PC-3 (cell line): ENCODE measurements at regions not wholly inside any gene's neighbourhood (a gene's known extent, or its start where the extent isn't known, plus 50 kb on each side); places are given as distances from the start of the nearest gene placed in this dataset.

Source experiments
- ATAC-seq: fragments of 200-7000 bp; cut with Tn5 transposase; 2 replicates; pipeline ENCODE4 v1.9.1; 2020; ENCODE audit warnings: mild to moderate bottlenecking, moderate library complexity
- BruUV-seq: library from RNA; stranded (reverse); fragments of 400-500 nt; replicated peaks from 2 replicates; lab custom pipeline; 2021; lab: Mats Ljungman, UMichigan
- CTCF ChIA-PET: fragments of 300-600 bp; sonication (Branson Sonifier 250); formaldehyde crosslinking; loops from one replicate; lab custom pipeline; 2022; ENCODE audit warnings: antibody characterized with exemption; lab: Charles Lee
- POLR2A ChIA-PET: fragments of 300-600 bp; sonication (Branson Sonifier 250); formaldehyde crosslinking; loops from one replicate; lab custom pipeline; 2022; ENCODE audit warnings: antibody characterized with exemption; ENCODE audit not compliant: unreplicated experiment; lab: Charles Lee
- DNase-seq: peaks from one replicate; pipeline ENCODE4 v3.0.0-alpha.2; 2015
- H2AFZ ChIP-seq: fragments of 300-600 bp; sonication (generic); 2 replicates; pipeline ENCODE4 v1.6.0; 2016; ENCODE audit warnings: antibody characterized with exemption, low read length
- H3F3A ChIP-seq: fragments of 300-600 bp; sonication (generic); one replicate; pipeline ENCODE4 v1.6.0; 2017; ENCODE audit warnings: antibody characterized with exemption, low read length, control low read depth, mild to moderate bottlenecking; ENCODE audit not compliant: unreplicated experiment
- H3K27ac ChIP-seq: fragments of 300-600 bp; sonication (generic); 2 replicates; pipeline ENCODE4 v1.5.1; 2016; ENCODE audit warnings: mild to moderate bottlenecking, low read length
- H3K27me3 ChIP-seq: fragments of 300-600 bp; sonication (generic); 2 replicates; pipeline ENCODE4 v1.6.1; 2016; ENCODE audit warnings: low read length, mixed read lengths
- H3K36me3 ChIP-seq: fragments of 300-600 bp; sonication (generic); 2 replicates; pipeline ENCODE4 v1.6.1; 2016; ENCODE audit warnings: low read depth, mixed run types, low read length, mixed read lengths
- H3K4me1 ChIP-seq: fragments of 300-600 bp; sonication (generic); 2 replicates; pipeline ENCODE4 v1.5.1; 2016; ENCODE audit warnings: low read length; ENCODE audit not compliant: insufficient read depth
- H3K4me2 ChIP-seq: fragments of 300-600 bp; sonication (generic); 2 replicates; pipeline ENCODE4 v1.6.0; 2016; ENCODE audit warnings: low read length
- H3K4me3 ChIP-seq: fragments of 300-600 bp; sonication (generic); 2 replicates; pipeline ENCODE4 v1.5.1; 2016; ENCODE audit warnings: mild to moderate bottlenecking, low read length, mixed read lengths
- H3K79me2 ChIP-seq: fragments of 300-600 bp; sonication (generic); 2 replicates; pipeline ENCODE4 v1.6.1; 2017; ENCODE audit warnings: low read length, mixed read lengths
- H3K9ac ChIP-seq: fragments of 300-600 bp; sonication (generic); 2 replicates; pipeline ENCODE4 v1.6.0; 2016; ENCODE audit warnings: mild to moderate bottlenecking, low read length
- H3K9me2 ChIP-seq: fragments of 300-600 bp; sonication (generic); replicated peaks from 2 replicates; pipeline ENCODE4 v1.6.1; 2016; ENCODE audit warnings: mixed run types, low read length, mixed read lengths
- H3K9me3 ChIP-seq: fragments of 300-600 bp; sonication (generic); 2 replicates; pipeline ENCODE4 v1.6.1; 2016; ENCODE audit warnings: low read length, mixed read lengths
- H4K20me1 ChIP-seq: fragments of 300-600 bp; sonication (generic); 2 replicates; pipeline ENCODE4 v1.6.1; 2016; ENCODE audit warnings: low read length, mixed read lengths
- EZH2 ChIP-seq: fragments of 300-600 bp; sonication (generic); IDR thresholded peaks from one replicate; pipeline ENCODE4 v1.6.1; 2017; ENCODE audit warnings: antibody characterized with exemption, mild to moderate bottlenecking, low read length; ENCODE audit not compliant: unreplicated experiment
- EZH2phosphoT487 ChIP-seq: fragments of 300-600 bp; sonication (generic); IDR thresholded peaks from 2 replicates; pipeline ENCODE4 v1.6.1; 2018; ENCODE audit warnings: mild to moderate bottlenecking, antibody characterized with exemption, low read length, borderline replicate concordance
- intact Hi-C: fragments of 100-400 bp; cut with micrococcal nuclease; formaldehyde crosslinking; loops from 2 replicates; pipeline ENCODE4 v1.9.0; 2023
- TF ChIP-seq, protein P1 (sequence below): fragments of 300-600 bp; sonication (generic); conservative IDR thresholded peaks from 2 replicates; pipeline ENCODE4 v1.5.1; 2017; ENCODE audit warnings: antibody characterized with exemption, low read depth, mild to moderate bottlenecking, low read length

- no peak for TF ChIP-seq EZH2
- TF ChIP-seq EZH2phosphoT487: no peak
- TF ChIP-seq, protein P1, sequence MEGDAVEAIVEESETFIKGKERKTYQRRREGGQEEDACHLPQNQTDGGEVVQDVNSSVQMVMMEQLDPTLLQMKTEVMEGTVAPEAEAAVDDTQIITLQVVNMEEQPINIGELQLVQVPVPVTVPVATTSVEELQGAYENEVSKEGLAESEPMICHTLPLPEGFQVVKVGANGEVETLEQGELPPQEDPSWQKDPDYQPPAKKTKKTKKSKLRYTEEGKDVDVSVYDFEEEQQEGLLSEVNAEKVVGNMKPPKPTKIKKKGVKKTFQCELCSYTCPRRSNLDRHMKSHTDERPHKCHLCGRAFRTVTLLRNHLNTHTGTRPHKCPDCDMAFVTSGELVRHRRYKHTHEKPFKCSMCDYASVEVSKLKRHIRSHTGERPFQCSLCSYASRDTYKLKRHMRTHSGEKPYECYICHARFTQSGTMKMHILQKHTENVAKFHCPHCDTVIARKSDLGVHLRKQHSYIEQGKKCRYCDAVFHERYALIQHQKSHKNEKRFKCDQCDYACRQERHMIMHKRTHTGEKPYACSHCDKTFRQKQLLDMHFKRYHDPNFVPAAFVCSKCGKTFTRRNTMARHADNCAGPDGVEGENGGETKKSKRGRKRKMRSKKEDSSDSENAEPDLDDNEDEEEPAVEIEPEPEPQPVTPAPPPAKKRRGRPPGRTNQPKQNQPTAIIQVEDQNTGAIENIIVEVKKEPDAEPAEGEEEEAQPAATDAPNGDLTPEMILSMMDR: no peak
- CTCF ChIA-PET: no interaction called here
Observed at GRCh38 chr10:65708057-65708456, 1217.8 kb upstream of the LRRTM3 start.

GRCh38 chr10:65710306-65710705, 1215.5 kb upstream of the LRRTM3 start:
- ChIA-PET POLR2A (no interaction called here), CTCF (no interaction called here)
- H3K79me2 ChIP-seq: no peaks in the 10 kb centered on the region
- no peaks in the 10 kb centered on the region for H4K20me1 ChIP-seq
- no TSS peak for BruUV-seq
- H3K9ac ChIP-seq: no peak overlapping the region
- no peaks in the 10 kb centered on the region for H3F3A ChIP-seq
- no peak overlapping the region for H3K27ac ChIP-seq
- H2AFZ ChIP-seq: no peak overlapping the region
- TF ChIP-seq EZH2phosphoT487 (no peak), EZH2 (no peak)
- TF ChIP-seq, protein P1: no peak
- H3K4me3 ChIP-seq: no peak overlapping the region
- no peaks in the 10 kb centered on the region for H3K27me3 ChIP-seq
- H3K9me3 ChIP-seq: no peaks in the 10 kb centered on the region
- H3K4me2 ChIP-seq: no peak overlapping the region
- H3K36me3 ChIP-seq: no peaks in the 10 kb centered on the region
- H3K4me1 ChIP-seq: no peaks in the 10 kb centered on the region
- ATAC-seq (no peak), DNase-seq (no peak)
- no peaks in the 10 kb centered on the region for H3K9me2 ChIP-seq
- intact Hi-C loops: loop anchor here (5.0 kb wide), 1 partner anchor 42 kb away; no protein-coding TSS in a partner anchor

More at GRCh38 chr10:65708057-65708456, 1217.8 kb upstream of the LRRTM3 start:
- no peak overlapping the region for H2AFZ ChIP-seq
- POLR2A ChIA-PET: no interaction called here
- no peaks in the 10 kb centered on the region for H4K20me1 ChIP-seq
- H3K79me2 ChIP-seq: no peaks in the 10 kb centered on the region
- H3F3A ChIP-seq: no peaks in the 10 kb centered on the region
- no TSS peak for BruUV-seq
- no peaks in the 10 kb centered on the region for H3K36me3 ChIP-seq
- intact Hi-C loops: no loop called here
- H3K4me3 ChIP-seq: no peak overlapping the region
- H3K9ac ChIP-seq: no peak overlapping the region
- no peaks in the 10 kb centered on the region for H3K27me3 ChIP-seq
- no peaks in the 10 kb centered on the region for H3K9me3 ChIP-seq
- no peaks in the 10 kb centered on the region for H3K4me1 ChIP-seq
- H3K4me2 ChIP-seq: no peak overlapping the region
- ATAC-seq: no peak
- no peak overlapping the region for H3K27ac ChIP-seq
- no peak for DNase-seq
- no peaks in the 10 kb centered on the region for H3K9me2 ChIP-seq

DNA sequence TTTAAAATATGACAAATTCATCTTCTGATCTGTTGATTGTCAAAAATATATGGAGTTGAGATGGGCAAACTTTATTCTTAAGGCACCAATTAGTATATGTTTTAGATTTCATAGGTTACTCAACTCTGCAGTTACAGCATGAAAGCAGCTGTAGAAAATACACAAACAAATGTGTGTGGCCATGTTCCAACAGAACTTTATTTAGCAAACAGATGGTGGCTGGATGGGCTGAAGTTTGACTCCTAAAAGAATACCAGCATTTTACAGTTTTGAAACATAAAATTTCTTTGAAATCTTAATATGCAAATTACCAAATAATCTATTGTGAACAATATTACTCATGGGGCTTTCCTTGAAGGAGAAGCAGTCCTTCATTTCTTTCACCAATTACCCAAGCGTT, 1206.0 kb upstream of the LRRTM3 start:
- BruUV-seq: no TSS peak
- H3K4me2 ChIP-seq: no peak overlapping the region
- H3K36me3 ChIP-seq: no peaks in the 10 kb centered on the region
- H3K79me2 ChIP-seq: no peaks in the 10 kb centered on the region
- ATAC-seq (no peak), DNase-seq (no peak)
- H3K9ac ChIP-seq: no peak overlapping the region
- ChIA-PET POLR2A (interaction anchor here (0.5 kb wide), 1 partner anchor 45 kb away, joined by 4 read pairs; no protein-coding TSS in a partner anchor), CTCF (no interaction called here)
- no peaks in the 10 kb centered on the region for H3K27me3 ChIP-seq
- H3K27ac ChIP-seq: no peak overlapping the region
- H3K9me2 ChIP-seq: no peaks in the 10 kb centered on the region
- no peak overlapping the region for H3K4me3 ChIP-seq
- H3F3A ChIP-seq: no peaks in the 10 kb centered on the region
- H2AFZ ChIP-seq: no peak overlapping the region
- intact Hi-C loops: no loop called here
- H4K20me1 ChIP-seq: no peaks in the 10 kb centered on the region
- TF ChIP-seq EZH2 (no peak), EZH2phosphoT487 (no peak)
- TF ChIP-seq, protein P1: no peak
- no peaks in the 10 kb centered on the region for H3K9me3 ChIP-seq
- no peaks in the 10 kb centered on the region for H3K4me1 ChIP-seq
